HG03159 (cell line): ENCODE measurements at regions not wholly inside any gene's neighbourhood (a gene's known extent, or its start where the extent isn't known, plus 50 kb on each side); places are given as distances from the start of the nearest gene placed in this dataset.
"Not testable (repeated sequence)": the region's sequence is repeated elsewhere in the genome, so short reads cannot be mapped to it uniquely, and the experiment has no call there.

ENCODE experiments used
- ATAC-seq: cut with Tn5 transposase; IDR thresholded peaks from one replicate; pipeline ENCODE4 v1.9.1; 2021; ENCODE audit warnings: mild to moderate bottlenecking, moderate library complexity; ENCODE audit not compliant: unreplicated experiment

DNA sequence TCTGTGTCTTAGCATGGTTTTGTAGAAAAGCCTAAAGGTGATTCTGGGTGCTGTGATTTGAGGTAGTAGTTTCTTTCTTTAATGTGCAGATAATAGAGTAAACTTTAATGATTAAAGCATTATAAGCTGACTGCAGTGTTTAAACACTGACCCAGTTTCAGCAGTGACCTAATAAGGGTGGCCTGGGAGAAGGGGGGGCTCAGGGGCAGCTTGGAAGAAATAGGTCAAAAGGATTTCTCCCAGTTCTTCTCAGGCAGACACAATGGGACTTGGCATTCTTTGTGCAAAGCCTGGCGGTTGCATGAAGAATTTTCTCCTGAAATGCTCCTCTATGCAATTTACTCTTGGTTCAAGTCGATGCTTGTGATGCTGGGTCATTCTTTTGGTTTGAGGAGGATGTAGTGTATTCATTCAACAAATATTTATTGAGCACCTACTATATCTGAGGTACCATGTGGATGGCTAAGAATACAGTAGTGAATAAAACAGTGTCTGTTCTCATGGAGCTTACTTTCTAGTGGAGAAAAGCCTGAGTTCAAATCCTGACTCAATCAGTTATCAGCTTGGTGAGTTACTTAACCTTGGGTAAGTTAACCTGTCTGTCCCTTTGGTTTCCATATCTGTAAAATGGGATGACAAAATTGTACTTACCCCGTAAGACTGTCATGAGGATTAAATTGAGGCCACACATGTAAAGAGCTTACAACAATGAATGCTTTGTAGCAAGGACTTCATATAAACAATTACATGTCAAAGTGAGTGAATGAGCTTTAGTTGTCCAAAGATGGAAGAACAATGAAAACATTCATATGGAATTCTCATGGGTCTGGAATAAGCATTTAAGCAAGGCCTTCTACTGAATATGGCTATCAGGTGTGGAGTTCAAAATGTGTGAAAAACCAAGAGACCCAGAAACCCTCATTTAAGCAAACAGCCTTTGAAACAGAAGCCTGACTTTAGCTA is 210.2 kb downstream of the KCNRG start:
- no peak for ATAC-seq

DNA sequence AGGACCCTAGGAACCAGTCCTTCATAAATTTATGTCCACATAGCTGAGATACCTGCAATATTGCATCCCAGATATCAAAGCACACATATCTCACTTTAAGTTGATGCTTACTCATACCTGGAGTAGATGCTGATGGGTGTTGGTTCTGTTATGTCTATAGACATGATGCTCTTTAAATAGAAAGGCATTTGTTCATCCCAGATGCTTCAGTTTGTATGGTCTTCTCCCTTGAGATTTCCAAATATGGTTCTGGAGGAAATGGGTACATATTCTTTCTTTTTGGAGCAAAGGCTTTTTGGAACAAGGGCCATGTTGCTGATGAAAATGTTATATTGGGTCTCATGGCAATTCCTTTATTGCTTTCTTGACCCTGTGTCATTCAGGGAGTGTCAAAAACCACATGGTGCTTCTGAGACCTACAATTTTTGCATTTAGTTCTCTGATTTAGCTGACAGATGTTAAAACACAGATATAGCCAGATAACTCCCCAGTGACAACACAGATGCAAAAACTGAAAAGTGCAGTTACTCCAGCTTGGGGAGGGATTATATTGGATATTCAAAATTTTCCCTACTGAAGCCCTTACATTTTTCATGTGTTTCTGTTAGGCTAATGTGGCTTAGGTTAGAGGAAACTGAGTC is 211.4 kb downstream of the KCNRG start:
- peak; percentile 50 for ATAC-seq

- ATAC-seq = no peak
Measured at GRCh38 chr13:50227361-50227760, 212.1 kb downstream of the KCNRG start.

- no peak for ATAC-seq
Measured at GRCh38 chr13:50228527-50228926, 213.3 kb downstream of the KCNRG start.

DNA sequence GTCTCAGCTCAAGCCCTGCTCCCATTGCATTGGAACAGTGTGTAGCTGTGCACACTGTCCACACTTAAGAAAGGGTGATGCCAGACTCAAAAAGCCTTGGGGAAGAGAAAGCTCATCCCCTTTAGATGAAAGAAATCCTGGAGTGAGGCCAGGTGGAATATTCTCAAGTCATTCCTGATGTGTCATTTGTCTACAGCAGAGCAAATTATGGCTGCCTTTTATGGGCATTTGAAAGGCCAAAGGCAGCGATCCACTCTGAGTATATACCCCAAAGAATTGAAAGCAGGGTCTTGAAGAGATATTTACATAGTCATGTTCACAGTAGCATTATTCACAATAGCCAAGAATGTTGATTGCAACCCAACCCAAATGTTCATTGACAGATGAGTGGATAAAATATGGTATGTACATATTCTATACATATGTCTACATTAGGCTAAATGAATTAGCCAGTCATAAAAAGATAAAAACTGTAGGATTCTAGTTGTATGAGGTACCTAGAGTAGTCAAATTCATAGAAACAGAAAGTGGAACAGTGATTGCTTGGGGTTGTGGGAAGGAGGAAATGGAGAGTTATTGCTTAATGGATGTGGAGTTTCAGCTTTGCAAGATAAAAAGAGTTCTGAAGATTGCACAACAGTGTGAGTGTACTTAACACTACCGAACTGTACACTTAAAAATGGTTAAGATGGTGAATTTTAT is 214.9 kb downstream of the KCNRG start:
- no peak for ATAC-seq

DNA sequence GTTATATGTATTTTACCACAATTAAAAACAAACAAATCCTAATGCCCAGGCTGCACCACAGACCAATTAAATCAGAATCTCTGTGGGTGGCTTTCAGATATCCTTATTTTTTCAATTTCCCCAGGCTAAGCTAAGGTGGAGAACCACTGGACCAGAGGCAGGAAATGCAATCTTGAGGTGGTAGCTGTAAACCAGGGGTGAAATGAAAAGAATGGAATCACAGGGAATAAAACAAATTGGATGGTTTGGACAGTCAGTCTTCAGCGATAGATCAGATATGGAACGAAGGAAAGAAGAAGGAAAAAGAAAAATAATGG is 215.4 kb downstream of the KCNRG start:
- no peak for ATAC-seq

- not testable (repeated sequence) for ATAC-seq
Measured at GRCh38 chr13:50233574-50233973, 218.3 kb downstream of the KCNRG start.

DNA sequence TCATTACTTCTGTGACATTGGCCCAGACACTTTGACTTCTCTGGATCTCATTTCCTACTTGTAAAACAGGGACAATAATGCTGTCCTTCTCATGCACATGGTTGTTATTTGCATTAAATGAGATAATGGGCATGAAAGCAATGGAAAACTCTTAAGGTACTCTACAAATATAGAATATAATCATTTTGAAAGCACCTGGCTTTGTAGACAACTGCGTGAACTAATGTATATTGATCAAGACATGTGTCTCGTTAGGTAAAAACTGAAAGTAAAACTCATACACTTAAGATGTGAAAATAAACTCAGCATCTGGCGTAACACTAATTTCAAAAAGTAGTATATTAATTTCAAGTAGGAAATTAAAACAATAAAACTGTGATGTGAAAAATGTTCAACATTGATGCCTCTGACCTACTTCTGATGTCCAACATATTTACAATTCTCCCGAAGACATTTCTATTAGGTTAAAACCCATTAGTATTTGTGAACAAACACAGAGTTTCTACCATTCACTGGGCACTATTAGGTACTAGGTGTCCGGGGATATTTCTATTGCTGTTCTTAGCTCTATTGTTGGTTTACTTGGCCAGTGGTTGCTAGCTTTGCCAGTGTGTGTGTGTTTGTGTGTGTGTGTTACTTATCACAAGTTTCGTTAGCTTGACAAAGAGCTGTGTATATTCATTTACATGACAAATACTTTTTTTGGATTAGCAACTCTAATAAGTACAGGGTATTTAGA is 220.5 kb downstream of the KCNRG start:
- no peak for ATAC-seq

DNA sequence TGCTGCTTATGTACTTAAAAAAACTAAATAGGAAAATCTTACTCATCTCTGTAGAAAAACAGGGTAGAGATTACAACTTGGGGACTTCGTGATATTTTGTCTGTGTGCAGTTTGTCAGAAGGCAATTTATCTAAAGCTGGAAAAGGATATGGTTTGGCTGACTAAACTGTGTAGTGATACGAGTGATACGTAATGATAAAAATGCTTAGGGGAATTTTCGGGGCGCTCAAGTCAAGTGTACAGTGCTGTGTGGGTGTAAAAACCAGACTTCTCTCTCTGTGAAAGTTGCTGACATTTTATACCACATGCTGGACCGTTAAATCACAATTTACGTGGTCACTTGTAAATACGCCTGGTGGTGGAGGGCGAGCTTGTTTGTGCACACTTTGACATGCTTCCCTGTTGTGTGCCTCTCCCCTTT is 221.7 kb downstream of the KCNRG start:
- peak; percentile 94 for ATAC-seq

- no peak for ATAC-seq
Measured at GRCh38 chr13:50238922-50239321, 223.7 kb downstream of the KCNRG start.

DNA sequence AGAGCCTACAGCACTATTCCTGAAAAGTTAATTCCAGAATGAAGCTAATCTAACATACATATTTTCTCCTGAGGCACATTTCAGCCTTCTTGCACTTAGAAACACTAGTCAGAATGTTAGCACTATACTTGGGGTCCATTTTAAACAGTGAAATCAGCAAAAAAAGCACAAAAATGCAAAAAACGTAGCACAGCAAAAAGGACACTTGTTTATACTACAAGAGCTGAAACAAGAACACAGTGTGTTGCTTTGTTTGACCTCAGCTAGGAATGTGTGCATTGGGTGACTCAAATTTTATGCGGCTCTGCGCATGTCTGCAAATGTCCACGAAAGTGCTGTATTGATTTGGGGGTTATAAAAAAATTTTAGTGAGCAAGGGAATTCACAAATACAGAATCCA is 226.2 kb downstream of the KCNRG start:
- ATAC-seq = no peak

GRCh38 chr13:50243931-50244330 is 228.7 kb downstream of the KCNRG start:
- ATAC-seq = no peak

GRCh38 chr13:50244355-50244712 is 229.1 kb downstream of the KCNRG start:
- peak; percentile 11 for ATAC-seq

DNA sequence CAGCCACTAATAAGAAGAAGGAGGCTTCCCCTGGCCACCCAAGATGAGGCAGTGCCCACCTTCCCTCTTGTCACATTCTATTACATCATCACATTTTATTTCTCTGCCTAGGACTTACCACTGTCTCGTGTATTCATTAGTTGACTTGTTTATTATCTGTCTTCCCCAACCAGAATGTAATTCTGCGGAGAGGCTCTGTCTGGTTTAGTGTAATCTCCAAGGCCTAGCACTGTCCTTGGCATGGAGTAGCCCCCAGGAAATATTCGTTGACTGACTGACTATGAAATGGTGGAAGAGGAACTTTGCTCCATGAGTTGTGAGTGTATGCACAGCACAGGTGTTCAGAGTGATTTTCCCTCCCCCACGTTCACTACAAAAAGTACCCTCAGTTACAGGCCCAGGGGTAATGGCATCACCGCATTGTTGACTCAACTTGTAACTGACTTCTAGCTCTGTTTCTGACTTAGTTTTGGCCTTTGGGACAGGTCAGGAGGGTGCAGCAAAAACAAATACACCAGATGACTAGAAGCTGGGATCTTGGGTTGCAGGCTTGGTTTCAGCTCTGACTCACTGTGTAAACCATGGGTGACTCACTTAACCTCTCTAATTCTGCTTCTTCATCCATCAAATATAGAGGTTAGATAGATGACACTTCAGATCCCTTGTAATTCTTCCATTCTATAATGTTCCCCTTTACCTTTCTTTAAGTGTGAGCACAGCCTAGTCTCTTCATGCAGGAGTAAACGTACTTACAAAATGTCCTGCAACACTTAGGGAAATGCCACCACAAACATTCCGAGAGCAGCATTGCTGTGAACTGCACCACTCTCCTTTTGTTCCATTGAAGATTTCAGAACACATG is 229.7 kb downstream of the KCNRG start:
- peak; percentile 86 for ATAC-seq

DNA sequence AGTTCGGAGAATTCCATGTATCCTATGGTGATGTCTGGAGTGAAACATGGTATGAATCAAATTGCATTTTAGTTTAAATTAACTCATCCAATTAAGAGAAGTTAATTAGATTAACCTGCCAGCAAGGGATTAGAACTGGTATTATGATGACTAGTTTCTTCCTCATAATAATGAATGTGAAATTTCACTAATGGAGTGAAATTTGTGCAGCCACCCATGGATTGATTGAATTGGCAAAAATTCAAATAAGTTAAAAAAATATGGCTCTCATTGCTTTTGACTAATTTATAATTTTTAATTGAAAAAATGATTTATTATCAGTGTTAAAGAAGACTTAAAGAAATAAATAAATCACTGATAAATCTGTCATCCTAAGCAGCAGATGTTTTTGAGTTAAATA is 232.0 kb downstream of the KCNRG start:
- ATAC-seq = no peak

DNA sequence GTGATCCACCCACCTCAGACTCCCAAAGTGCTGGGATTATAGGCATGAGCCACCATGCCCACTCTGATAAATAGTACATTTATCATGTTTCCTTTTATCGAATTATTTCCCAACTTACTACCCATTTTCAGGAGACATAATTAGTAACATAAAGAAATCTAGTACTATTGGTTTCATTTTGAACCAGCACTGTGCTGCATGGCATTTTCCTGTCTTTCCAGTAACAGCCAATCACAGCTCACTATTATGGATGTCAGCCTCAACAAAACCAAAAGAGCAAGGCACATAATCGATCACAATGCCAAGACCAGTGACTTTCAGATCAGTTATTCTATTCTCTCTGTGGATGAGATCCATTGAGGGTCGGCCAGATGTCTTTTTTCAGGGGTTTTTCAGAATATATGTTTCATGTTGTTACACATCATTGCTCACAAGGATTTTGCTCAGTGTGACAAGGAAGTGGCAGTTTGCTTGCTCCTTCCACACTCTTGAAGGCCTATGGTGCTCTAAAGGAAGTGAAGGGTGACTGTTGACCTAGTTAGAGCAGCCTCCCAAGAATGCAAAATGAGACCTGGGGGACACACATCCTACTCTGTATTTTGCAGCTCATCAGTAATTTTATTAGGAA is 233.4 kb downstream of the KCNRG start:
- ATAC-seq = no peak

GRCh38 chr13:50249144-50249521 is 233.9 kb downstream of the KCNRG start:
- ATAC-seq = no peak

GRCh38 chr13:50250401-50250800 is 235.2 kb downstream of the KCNRG start:
- no peak for ATAC-seq

DNA sequence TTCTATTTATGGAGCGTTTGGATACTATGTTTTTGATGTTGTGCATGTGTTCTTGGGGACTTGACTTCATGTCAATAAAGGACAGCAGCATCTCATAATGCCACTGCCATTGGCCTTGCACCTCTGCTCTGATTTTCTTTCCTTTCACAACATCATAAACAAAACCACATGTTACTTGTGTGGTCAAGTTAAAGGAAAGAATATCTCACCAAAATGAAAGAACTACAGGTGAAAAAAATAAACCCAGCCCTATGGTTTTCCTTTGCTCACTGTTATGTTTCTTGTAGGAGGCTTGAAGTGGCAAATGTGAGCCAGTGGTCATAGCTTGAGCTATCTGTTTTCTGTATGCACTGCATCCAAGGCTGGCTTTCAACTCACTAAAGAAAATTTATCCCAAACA is 240.4 kb downstream of the KCNRG start:
- ATAC-seq = no peak
